ENCODE measurements at regions not wholly inside any gene's neighbourhood (a gene's known extent, or its start where the extent isn't known, plus 50 kb on each side); places are given as distances from the start of the nearest gene placed in this dataset.
A peak's percentile ranks its signal among the peaks of the same experiment; 100 is the strongest.

DNA sequence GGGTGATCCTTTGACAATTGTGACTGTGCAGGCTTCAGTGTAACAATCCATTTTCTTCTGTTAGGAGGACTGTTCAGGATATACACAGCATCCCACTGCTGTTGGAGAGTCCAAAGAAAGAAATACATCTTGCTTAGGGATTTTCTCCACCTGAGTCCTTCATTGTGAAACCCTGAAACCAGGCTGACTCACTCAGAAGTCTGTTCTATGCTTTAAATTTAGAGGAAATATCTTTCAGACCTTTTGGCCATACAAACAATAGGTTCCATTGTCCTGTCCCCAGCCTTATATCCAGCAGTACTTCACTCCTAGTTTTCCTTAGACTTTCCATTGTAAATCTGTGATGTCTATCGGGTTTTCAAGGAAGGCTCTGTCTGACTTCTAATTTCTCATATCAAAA, 379.1 kb downstream of the SUCLA2 start:
- TF ChIP-seq, protein P1, sequence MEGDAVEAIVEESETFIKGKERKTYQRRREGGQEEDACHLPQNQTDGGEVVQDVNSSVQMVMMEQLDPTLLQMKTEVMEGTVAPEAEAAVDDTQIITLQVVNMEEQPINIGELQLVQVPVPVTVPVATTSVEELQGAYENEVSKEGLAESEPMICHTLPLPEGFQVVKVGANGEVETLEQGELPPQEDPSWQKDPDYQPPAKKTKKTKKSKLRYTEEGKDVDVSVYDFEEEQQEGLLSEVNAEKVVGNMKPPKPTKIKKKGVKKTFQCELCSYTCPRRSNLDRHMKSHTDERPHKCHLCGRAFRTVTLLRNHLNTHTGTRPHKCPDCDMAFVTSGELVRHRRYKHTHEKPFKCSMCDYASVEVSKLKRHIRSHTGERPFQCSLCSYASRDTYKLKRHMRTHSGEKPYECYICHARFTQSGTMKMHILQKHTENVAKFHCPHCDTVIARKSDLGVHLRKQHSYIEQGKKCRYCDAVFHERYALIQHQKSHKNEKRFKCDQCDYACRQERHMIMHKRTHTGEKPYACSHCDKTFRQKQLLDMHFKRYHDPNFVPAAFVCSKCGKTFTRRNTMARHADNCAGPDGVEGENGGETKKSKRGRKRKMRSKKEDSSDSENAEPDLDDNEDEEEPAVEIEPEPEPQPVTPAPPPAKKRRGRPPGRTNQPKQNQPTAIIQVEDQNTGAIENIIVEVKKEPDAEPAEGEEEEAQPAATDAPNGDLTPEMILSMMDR (IDR thresholded peaks at IDR 0.05; ENCODE audit: poor library complexity, severe bottlenecking): no peak
- H3K36me3 ChIP-seq (ENCODE audit: low read depth): no peaks in the 10 kb centered on the region
- no peak overlapping the region for H3K4me3 ChIP-seq (ENCODE audit: severe bottlenecking)
- H3K27me3 ChIP-seq (ENCODE audit: insufficient read depth, poor library complexity, severe bottlenecking): peaks cover 2% of the 10 kb centered on the region
- no peaks in the 10 kb centered on the region for H3K9me3 ChIP-seq (ENCODE audit: severe bottlenecking)
- ATAC-seq (ENCODE audit: low read depth) (peak; percentile 38; the same call in 2 of the 3 replicates), DNase-seq (ENCODE audit: low spot score) (no peak)
- peaks cover 4% of the 10 kb centered on the region for H3K4me1 ChIP-seq (ENCODE audit: insufficient read depth, poor library complexity, severe bottlenecking)
- no peak overlapping the region for H3K27ac ChIP-seq (ENCODE audit: poor library complexity, severe bottlenecking)

DNA sequence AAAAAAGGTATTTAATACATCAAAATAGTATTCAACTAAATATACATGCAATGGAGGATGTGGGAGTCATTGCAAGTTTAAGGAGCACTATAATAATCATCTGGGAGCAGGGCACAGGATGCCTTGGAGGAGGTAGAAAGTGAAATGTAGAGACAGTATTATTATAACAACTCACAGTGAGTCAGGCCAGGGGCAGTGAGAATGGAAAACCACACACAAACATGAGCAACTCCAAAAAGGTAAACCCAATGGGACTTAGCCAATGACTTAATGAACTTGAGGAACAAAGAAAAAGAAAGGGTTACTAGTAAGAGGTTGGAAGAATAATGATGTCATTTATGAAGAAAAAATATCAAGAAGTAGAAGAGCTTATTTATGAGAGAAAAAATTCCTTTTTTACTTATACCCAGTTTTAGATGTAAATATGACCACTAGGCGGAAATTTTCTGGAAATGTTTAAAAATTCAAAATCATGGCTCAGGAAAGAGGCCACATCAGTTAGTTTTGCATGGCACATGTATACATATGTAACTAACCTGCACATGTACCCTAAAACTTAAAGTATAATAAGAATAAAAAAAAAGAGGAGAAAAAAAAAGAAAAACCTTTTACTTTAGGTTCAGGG, 389.3 kb downstream of the SUCLA2 start:
- TF ChIP-seq, protein P1 (IDR thresholded peaks at IDR 0.05; ENCODE audit: poor library complexity, severe bottlenecking): no peak
- ATAC-seq (ENCODE audit: low read depth): no peak
- DNase-seq (ENCODE audit: low spot score): no peak
- no peak overlapping the region for H3K27ac ChIP-seq (ENCODE audit: poor library complexity, severe bottlenecking)
- no peaks in the 10 kb centered on the region for H3K36me3 ChIP-seq (ENCODE audit: low read depth)
- H3K4me3 ChIP-seq (ENCODE audit: severe bottlenecking): no peak overlapping the region
- no peaks in the 10 kb centered on the region for H3K9me3 ChIP-seq (ENCODE audit: severe bottlenecking)
- no peaks in the 10 kb centered on the region for H3K4me1 ChIP-seq (ENCODE audit: insufficient read depth, poor library complexity, severe bottlenecking)
- no peaks in the 10 kb centered on the region for H3K27me3 ChIP-seq (ENCODE audit: insufficient read depth, poor library complexity, severe bottlenecking)

DNA sequence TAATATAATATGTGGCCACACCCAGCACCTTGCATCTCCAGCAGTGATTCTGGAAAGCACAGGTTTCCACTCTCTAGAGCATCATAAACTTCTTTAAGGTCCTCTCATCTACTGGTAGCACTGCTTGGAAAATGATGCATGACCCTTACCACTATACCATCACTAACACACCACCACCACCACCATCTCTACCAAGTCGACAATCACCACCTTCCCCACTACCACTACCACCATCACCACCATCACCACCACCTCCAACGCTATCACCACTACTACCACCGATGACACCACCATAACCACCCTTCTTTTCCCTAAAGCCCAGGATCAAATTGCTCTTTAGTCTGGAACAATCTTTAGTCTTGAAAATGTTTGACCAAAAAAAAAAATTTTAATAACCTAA, 390.4 kb downstream of the SUCLA2 start:
- no peaks in the 10 kb centered on the region for H3K4me1 ChIP-seq (ENCODE audit: insufficient read depth, poor library complexity, severe bottlenecking)
- no peaks in the 10 kb centered on the region for H3K27me3 ChIP-seq (ENCODE audit: insufficient read depth, poor library complexity, severe bottlenecking)
- ATAC-seq (ENCODE audit: low read depth): no peak
- DNase-seq (ENCODE audit: low spot score): no peak
- no peak overlapping the region for H3K4me3 ChIP-seq (ENCODE audit: severe bottlenecking)
- no peaks in the 10 kb centered on the region for H3K36me3 ChIP-seq (ENCODE audit: low read depth)
- TF ChIP-seq, protein P1 (IDR thresholded peaks at IDR 0.05; ENCODE audit: poor library complexity, severe bottlenecking): no peak
- H3K9me3 ChIP-seq (ENCODE audit: severe bottlenecking): no peaks in the 10 kb centered on the region
- no peak overlapping the region for H3K27ac ChIP-seq (ENCODE audit: poor library complexity, severe bottlenecking)

DNA sequence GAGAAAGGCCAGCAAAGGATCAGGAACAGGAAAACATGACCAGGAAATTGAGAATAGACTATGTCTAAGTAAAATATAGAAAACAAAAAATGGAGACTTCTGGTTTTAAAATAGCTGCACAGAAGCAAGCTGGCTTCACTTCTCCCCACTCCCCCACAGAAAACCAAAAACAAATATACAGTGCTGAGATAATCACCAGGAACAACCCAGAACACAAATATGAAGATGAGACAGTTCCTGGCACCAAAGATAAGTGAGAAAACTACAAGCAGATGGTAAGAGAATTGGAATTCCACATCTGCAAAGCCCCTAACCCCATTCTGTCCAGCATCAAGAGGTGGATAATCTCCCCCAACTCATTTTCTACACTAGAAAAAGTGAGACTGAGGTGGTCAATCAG, 397.7 kb downstream of the SUCLA2 start:
- no peaks in the 10 kb centered on the region for H3K4me1 ChIP-seq (ENCODE audit: insufficient read depth, poor library complexity, severe bottlenecking)
- no peak overlapping the region for H3K4me3 ChIP-seq (ENCODE audit: severe bottlenecking)
- no peaks in the 10 kb centered on the region for H3K36me3 ChIP-seq (ENCODE audit: low read depth)
- H3K27ac ChIP-seq (ENCODE audit: poor library complexity, severe bottlenecking): no peak overlapping the region
- DNase-seq (ENCODE audit: low spot score) (no peak), ATAC-seq (ENCODE audit: low read depth) (no peak)
- H3K9me3 ChIP-seq (ENCODE audit: severe bottlenecking): no peaks in the 10 kb centered on the region
- TF ChIP-seq, protein P1 (IDR thresholded peaks at IDR 0.05; ENCODE audit: poor library complexity, severe bottlenecking): no peak
- H3K27me3 ChIP-seq (ENCODE audit: insufficient read depth, poor library complexity, severe bottlenecking): no peaks in the 10 kb centered on the region

DNA sequence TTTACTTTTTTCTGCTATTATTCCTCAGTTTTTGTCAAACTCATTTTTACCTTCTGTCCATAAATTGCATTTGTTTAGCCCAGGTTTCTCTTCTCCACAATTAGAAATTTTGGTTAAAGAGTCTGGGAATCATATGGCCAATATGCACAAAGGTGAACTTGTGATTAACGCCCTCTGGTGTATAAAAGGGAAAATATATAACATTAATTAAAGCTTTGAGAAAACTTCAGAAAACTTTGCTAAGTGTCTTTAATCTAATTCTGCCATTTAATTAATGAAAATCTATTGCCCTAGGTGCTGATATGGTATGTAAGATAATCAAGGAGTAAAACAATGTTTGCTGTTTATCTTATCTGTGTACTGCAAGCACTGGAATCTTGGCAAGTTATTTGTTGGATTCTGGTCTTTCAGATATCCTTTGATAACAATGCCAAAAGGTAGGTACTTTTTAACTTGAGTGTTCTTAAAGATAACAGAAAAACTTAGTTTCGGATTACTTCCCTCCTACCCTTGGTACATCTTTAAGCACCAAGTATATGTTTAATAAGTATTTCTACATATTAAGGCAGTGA, 402.6 kb downstream of the SUCLA2 start:
- no peak for DNase-seq (ENCODE audit: low spot score)
- no peak overlapping the region for H3K27ac ChIP-seq (ENCODE audit: poor library complexity, severe bottlenecking)

More for the DNA sequence above, 402.6 kb downstream of the SUCLA2 start:
- H3K4me3 ChIP-seq (ENCODE audit: severe bottlenecking): no peak overlapping the region
- no peaks in the 10 kb centered on the region for H3K27me3 ChIP-seq (ENCODE audit: insufficient read depth, poor library complexity, severe bottlenecking)
- TF ChIP-seq, protein P1 (IDR thresholded peaks at IDR 0.05; ENCODE audit: poor library complexity, severe bottlenecking): peak; percentile 55
- H3K36me3 ChIP-seq (ENCODE audit: low read depth): no peaks in the 10 kb centered on the region
- no peak for ATAC-seq (ENCODE audit: low read depth)
- no peaks in the 10 kb centered on the region for H3K4me1 ChIP-seq (ENCODE audit: insufficient read depth, poor library complexity, severe bottlenecking)
- H3K9me3 ChIP-seq (ENCODE audit: severe bottlenecking): no peaks in the 10 kb centered on the region

Data from RWPE2 (cell line).